ENCODE measurements at regions not wholly inside any gene's neighbourhood (a gene's known extent, or its start where the extent isn't known, plus 50 kb on each side); places are given as distances from the start of the nearest gene placed in this dataset.

DNA sequence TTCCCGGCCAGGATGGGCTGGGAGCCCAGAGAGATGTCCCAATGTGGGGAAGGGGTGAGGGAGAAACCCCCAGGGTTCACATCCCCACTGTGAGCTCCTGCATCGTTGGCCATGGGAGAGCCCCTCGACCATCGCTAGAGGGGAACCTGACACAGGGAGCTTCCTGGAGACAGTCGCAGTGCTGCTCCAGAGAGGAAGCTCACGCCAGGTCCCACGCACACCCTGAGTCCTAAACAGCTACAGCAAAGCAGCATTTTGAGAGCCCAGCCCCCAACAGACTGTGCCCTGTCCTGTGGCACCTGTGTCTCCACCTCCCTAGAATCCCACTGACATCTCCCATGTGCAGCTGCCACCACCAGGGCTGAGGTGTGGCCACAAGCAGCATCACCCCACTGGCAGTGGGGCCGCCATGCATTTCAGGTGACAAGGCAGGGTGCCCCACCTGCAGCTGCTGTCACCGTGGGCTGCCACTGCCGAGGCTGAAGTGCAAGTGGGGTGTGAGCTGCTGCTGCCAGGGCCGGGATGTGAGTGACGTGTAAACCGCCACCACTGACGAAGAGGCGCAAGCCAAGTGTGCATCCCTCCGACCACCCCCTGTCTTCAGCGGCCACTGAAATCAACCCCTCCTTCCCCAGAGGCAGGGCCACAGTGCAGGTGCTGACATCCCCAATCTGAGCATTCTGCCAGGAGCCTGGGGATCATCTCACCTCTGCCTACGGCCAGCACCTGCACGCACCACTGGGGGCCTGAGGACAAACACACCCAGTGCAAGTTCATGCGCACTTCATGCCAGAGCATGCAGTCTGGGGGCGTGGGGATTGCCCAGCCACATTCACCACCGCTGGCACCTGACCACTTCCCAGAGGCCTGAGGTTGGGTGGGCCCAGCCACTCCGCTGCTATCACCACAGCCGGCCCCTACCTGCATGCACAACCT, 467.7 kb upstream of the SALL3 start:
- H3K4me3 ChIP-seq (replicated peaks in 1 of 3; ENCODE audit: insufficient read depth in 1 of 3, low read depth in 2 of 3, low read length in 3 of 3), result no peak overlapping the region
- no peaks in the 10 kb centered on the region for H3K9me3 ChIP-seq (ENCODE audit: low read length)
- no peak for TF ChIP-seq REXO4 (CRISPR knock-in tag; IDR thresholded peaks at IDR 0.05; ENCODE audit: borderline replicate concordance)
- TF ChIP-seq ZNF839 (CRISPR knock-in tag; IDR thresholded peaks at IDR 0.05; ENCODE audit: borderline replicate concordance), result no peak
- TF ChIP-seq ZBTB8A (CRISPR knock-in tag; IDR thresholded peaks at IDR 0.05; ENCODE audit: borderline replicate concordance, low read depth), result no peak
- no peak for TF ChIP-seq ZNF703 (CRISPR knock-in tag; IDR thresholded peaks at IDR 0.05; ENCODE audit: borderline replicate concordance)
- TF ChIP-seq, protein P1, sequence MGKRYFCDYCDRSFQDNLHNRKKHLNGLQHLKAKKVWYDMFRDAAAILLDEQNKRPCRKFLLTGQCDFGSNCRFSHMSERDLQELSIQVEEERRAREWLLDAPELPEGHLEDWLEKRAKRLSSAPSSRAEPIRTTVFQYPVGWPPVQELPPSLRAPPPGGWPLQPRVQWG (CRISPR knock-in tag; IDR thresholded peaks at IDR 0.05; ENCODE audit: borderline replicate concordance, low read depth), result no peak
- TF ChIP-seq SMC3 (IDR thresholded peaks at IDR 0.05; ENCODE audit: low read length), result no peak
- H3K27ac ChIP-seq (ENCODE audit: extremely low read length, insufficient read depth, low read length), result no peak overlapping the region
- H3K79me2 ChIP-seq (ENCODE audit: insufficient read depth, low read length), result no peaks in the 10 kb centered on the region
- in situ Hi-C loops (cut with HindIII; ENCODE audit: extremely low pct_ligation_motif_present, low pct_unique_long_range_greater_than_20kb), result no loop called here
- no TSS peak for BruUV-seq (replicated peaks)
- intact Hi-C loops (cut with micrococcal nuclease; ENCODE audit: unreplicated experiment), result no loop called here
- DNase-seq (ENCODE audit: low spot score) (no peak), ATAC-seq (no peak), FAIRE-seq (no peak)
- H3K27me3 ChIP-seq (ENCODE audit: control insufficient read depth in 1 of 2, insufficient read depth in 2 of 2, low read length in 2 of 2), result peaks cover 1 to 6% of the 10 kb centered on the region in 2 experiments; a peak in 2 of 5 replicates
- H3K4me2 ChIP-seq (ENCODE audit: low read depth, low read length), result no peak overlapping the region
- H4K20me1 ChIP-seq (ENCODE audit: insufficient read depth, low read length), result no peaks in the 10 kb centered on the region
- ChIA-PET POLR2A (no interaction called here), CTCF (ENCODE audit: low intra/inter-chr PET ratio, low total read pairs) (no interaction called here)
- no peaks in the 10 kb centered on the region for H3K36me3 ChIP-seq (replicated peaks in 1 of 2; ENCODE audit: control insufficient read depth in 1 of 2, insufficient read depth in 2 of 2, low read length in 2 of 2)
- H3K4me1 ChIP-seq (ENCODE audit: insufficient read depth, low read length), result no peaks in the 10 kb centered on the region
- H2AFZ ChIP-seq (ENCODE audit: low read length), result no peak overlapping the region
- H3K9ac ChIP-seq (ENCODE audit: insufficient read depth, low read depth, low read length), result no peak overlapping the region
- 30% methylated on average over 10 of the region's 24 CpGs for WGBS (ENCODE audit: low lambda C conversion rate)

All from HepG2 (cell line).